GM18508 (cell line): ENCODE measurements at regions not wholly inside any gene's neighbourhood (a gene's known extent, or its start where the extent isn't known, plus 50 kb on each side); places are given as distances from the start of the nearest gene placed in this dataset.
"Not testable (repeated sequence)": the region's sequence is repeated elsewhere in the genome, so short reads cannot be mapped to it uniquely, and the experiment has no call there.

Experiments
- ATAC-seq: cut with Tn5 transposase; IDR thresholded peaks from one replicate; pipeline ENCODE4 v1.9.1; 2021; ENCODE audit warnings: moderate number of reproducible peaks; ENCODE audit not compliant: insufficient read depth, unreplicated experiment

- ATAC-seq = no peak
Measured at GRCh38 chr10:6990891-6991290, 410.8 kb upstream of the PRKCQ start.

DNA sequence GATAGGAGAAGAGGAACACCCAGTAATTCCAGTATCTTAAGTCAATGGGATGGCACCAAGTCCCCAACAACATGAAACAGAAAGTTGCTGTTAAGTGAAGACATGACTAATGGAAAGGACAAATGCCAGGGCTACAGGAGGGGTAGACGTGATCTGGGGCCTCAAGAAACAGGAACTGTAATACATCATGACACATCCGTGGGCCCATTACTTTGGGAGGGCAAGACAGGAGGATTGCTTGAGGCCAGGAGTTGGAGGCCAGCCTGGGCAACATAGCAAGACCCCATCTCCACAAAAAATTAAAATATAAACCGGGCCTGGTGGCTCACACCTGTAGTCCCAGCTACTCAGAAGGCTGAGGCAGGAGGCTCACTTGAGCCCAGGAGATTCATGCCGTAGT lies 408.6 kb upstream of the PRKCQ start:
- ATAC-seq = no peak

GRCh38 chr10:6987536-6987945 lies 407.5 kb upstream of the PRKCQ start:
- no peak for ATAC-seq

GRCh38 chr10:6986927-6987326 lies 406.9 kb upstream of the PRKCQ start:
- no peak for ATAC-seq

GRCh38 chr10:6985644-6986043 lies 405.6 kb upstream of the PRKCQ start:
- ATAC-seq = no peak

DNA sequence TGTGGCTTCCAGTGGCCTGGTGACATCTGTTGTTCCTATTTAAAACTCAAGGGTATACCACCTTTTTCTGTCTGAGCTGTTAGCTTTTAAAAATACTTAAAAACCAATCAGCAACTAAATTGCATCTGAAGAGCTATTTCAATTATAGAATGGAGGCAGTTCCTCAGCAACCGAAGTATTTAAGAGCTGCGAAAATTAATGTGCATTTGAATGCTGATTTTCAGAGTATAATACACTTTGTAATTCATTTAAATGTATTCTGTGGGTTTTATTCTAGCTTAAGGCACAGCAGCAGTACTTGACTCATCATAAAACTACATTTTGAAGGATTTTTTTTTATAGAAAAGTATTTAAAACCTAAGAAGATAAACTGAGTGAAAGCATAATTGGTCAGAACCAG lies 404.9 kb upstream of the PRKCQ start:
- no peak for ATAC-seq

DNA sequence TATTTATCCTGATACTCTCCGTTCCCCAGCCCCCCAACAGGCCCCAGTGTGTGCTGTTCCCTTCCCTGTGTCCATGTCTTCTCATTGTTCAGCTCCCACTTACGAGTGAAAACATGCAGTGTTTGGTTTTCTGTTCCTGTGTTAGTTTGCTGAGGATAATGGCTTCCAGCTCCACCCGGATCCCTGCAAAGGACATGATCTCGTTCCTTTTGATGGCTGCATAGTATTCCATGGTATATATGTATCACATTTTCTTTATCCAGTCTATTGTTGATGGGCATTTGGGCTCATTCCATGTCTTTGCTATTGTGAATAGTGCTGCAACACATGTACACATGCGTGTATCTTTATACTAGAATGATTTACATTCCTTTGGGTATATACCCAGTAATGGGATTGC lies 403.9 kb upstream of the PRKCQ start:
- ATAC-seq = not testable (repeated sequence)

GRCh38 chr10:6980353-6980752 lies 400.3 kb upstream of the PRKCQ start:
- ATAC-seq = no peak

DNA sequence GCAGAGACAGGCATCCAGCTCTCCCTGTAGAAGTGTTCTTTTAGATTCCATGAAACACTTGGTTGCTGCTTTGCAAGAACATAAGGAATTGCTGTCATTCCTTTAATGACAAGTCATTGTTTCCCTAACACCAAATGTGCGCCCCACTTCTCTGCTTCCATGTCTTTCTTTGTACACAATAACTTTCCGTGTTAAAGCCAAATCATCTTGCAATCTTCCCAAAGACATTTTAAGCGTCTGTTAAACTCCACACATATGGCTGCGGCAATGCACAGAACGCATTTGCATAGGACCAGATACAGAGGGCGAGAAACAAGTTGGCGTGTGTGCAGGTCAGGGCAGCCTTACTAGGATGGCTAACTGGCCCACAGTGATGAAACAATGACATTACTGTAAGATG lies 399.3 kb upstream of the PRKCQ start:
- ATAC-seq = no peak

GRCh38 chr10:6978187-6978627 lies 398.1 kb upstream of the PRKCQ start:
- ATAC-seq = no peak

DNA sequence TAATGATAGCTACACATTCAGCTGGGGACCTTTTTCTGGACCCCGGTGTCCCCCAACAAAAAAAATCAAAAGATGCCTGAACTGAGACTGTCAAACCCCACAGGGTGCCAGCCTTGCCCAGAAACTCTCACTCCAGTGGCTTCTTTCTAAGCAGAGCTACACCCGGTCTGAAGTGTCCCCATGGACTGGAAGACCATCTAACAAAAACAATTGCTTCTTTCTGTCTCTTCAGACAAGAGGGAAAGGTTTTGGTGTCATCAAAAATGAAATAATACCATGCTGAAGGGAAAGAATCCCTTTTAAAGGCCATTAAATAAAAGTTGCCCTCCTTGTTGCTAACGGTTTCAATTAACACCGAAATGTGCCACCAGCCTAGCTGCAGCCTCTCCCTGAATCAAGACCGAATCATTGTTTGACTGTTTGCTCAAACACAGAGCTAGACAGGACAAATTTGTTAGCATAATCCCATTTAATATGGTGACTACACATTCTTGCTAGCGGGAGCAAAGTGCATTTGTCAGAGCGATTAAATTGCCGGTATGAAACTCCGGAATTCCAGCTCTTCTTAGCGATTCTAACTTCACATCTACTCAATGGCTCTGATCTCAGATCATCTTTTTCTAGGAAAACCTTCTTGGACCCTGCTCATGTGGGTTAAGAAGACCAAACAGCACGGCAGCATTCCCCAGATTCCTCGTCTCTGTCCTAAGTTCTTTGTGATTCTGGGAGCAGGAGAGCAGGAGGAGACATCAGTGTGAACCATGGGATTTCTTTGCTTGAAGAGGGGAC lies 397.5 kb upstream of the PRKCQ start:
- ATAC-seq = no peak

DNA sequence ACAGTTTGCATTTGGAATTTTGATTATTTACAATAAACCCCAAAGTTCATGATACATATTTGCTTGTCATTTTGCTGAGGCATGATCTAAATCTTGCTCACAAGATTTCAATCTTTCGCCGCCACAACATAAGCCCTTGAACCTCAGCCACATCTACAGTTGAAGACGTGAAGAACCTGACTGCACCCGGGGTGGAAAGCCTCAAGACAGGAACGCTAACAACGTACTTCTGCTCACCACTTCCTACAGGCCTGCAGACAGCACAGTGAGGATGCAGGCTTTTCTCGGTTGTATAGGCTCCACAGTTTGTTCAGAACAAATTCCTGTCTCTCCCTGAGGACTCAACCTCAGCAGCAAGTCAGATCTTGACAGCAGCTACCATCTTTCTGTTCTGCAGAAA lies 393.8 kb upstream of the PRKCQ start:
- ATAC-seq = no peak

- no peak for ATAC-seq
Measured at GRCh38 chr10:6972226-6972625, 392.1 kb upstream of the PRKCQ start.

DNA sequence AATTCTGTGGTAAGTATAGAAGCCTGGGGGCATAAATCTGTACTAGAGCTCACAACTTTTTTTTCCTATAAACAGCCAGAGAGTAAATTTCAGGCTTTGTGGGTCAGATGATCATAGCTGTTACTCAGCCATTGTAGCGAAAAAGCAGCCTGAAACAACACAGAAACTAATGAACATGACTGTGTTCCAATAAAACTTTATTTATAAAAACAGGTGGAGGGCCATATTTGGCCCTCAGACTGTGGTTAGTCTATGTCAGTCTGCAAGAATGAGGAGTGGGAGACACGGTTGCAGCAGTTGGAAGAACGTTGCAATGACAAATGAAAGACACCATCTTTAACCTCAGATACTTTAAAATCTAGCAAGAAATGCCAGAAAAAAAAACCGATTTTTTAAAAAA lies 389.6 kb upstream of the PRKCQ start:
- ATAC-seq = no peak

DNA sequence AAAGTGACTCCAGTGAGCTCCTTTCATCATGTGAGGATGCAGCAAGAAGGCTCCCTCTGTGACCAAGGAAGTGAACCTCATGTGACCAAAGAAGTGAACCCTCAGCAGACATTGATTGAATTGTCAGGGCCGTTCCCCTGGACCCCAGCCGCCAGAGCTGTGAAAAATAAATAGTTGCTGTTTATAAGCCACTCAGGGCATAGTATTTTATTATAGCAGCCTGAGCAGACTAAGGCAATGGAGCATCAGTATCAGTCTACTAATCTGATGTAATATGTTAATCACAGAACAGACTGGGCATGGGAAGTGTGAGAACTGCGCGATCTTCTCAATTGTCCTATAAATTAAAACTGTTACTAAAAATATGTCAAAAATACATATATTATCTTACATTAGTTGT lies 384.5 kb upstream of the PRKCQ start:
- ATAC-seq = no peak

DNA sequence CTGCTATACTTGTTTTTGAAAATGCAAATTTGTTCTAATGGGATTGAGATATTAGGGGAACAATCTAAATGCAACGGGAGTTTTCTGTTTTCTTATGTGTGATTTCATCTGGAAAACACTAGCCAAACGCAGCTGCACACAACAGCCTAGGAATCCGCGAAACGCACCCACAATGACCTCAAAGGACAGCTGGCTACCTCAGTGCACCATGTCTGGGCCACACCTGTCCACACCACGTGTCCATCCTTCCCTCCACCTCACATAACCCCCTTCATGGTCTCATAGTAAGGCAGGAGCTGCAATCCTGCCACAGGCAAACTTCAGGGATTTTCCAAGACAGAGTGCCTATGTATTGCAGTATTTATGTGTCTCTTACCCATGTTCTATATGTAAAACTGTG lies 382.5 kb upstream of the PRKCQ start:
- ATAC-seq = no peak

GRCh38 chr10:6958711-6959110 lies 378.6 kb upstream of the PRKCQ start:
- no peak for ATAC-seq

DNA sequence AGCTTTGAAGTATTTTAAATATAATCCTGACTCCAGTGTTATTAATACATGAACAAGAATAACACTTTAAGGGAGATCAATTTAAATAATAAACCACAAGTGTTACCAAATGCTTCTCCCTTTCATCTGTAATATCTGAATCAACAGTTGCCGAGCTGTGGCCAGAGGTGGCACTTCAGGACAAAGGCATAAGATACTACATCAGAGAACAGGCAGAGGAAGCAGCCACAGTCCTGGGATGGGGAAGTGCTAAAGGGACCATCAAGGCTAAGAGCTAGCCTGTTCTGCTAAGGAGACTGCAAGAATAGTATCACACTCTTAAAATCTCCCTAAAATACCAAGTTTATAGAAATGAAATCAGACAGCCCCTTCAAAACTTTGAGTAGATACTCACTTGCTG lies 378.2 kb upstream of the PRKCQ start:
- ATAC-seq = no peak

GRCh38 chr10:6957851-6958250 lies 377.8 kb upstream of the PRKCQ start:
- no peak for ATAC-seq

- ATAC-seq = no peak
Measured at GRCh38 chr10:6956562-6956961, 376.5 kb upstream of the PRKCQ start.

DNA sequence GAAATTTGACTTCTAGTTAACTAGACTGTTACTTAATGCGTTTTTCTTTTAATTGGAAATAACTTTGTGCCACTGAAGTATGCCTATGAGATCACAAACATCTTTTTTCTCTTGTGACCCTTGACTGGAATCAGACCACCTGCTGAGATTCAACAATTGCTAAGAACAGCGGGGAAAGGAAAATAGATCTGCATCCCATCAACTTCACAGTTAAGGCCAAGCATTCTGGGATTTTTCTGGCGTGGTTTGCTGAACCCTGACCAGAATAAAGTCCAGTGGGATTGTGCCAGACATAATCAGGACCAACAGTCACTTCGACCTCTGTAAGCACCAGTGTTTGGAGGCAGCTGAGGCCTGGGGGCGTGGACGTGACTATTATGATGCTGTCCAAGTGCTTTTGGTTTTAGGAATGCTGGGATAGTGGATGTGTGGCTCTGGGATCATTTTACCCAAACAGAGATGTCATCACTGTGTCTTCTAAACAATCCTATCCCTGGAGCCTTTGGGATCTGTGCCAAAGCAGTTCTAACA lies 373.3 kb upstream of the PRKCQ start:
- ATAC-seq = no peak

GRCh38 chr10:6951732-6952131 lies 371.7 kb upstream of the PRKCQ start:
- ATAC-seq = no peak
